ENCODE measurements at regions not wholly inside any gene's neighbourhood (a gene's known extent, or its start where the extent isn't known, plus 50 kb on each side); places are given as distances from the start of the nearest gene placed in this dataset.

- no peak for DNase-seq
These were observed 112.9 kb upstream of the ACTBL2 start for GRCh38 chr5:57595523-57595991.

- no peak for DNase-seq
These were observed 111.8 kb upstream of the ACTBL2 start for GRCh38 chr5:57594436-57594835.

GRCh38 chr5:57592236-57592635, 109.6 kb upstream of the ACTBL2 start:
- no peak for DNase-seq

- DNase-seq = no peak
These were observed 104.0 kb upstream of the ACTBL2 start for GRCh38 chr5:57586649-57587048.

GRCh38 chr5:57582578-57583070, 100.0 kb upstream of the ACTBL2 start:
- DNase-seq = no peak

- DNase-seq = no peak
These were observed 99.2 kb upstream of the ACTBL2 start for GRCh38 chr5:57581772-57582171.

- DNase-seq = no peak
These were observed 98.6 kb upstream of the ACTBL2 start for GRCh38 chr5:57581222-57581621.

- no peak for DNase-seq
These were observed 95.0 kb upstream of the ACTBL2 start for GRCh38 chr5:57577432-57578175.

- no peak for DNase-seq
These were observed 93.7 kb upstream of the ACTBL2 start for GRCh38 chr5:57576317-57576716.

- no peak for DNase-seq
These were observed 93.2 kb upstream of the ACTBL2 start for GRCh38 chr5:57575839-57576238.

- DNase-seq = no peak
These were observed 89.8 kb upstream of the ACTBL2 start for GRCh38 chr5:57572461-57572860.

GRCh38 chr5:57569601-57570000, 87.0 kb upstream of the ACTBL2 start:
- no peak for DNase-seq

- no peak for DNase-seq
These were observed 85.5 kb upstream of the ACTBL2 start for GRCh38 chr5:57568136-57568535.

- no peak for DNase-seq
These were observed 84.3 kb upstream of the ACTBL2 start for GRCh38 chr5:57566914-57567313.

- DNase-seq = no peak
These were observed 78.7 kb upstream of the ACTBL2 start for GRCh38 chr5:57561231-57561842.

- DNase-seq = no peak
These were observed 76.6 kb upstream of the ACTBL2 start for GRCh38 chr5:57559110-57559635.

GRCh38 chr5:57552033-57552432, 69.4 kb upstream of the ACTBL2 start:
- DNase-seq = peak in 1 of 14 donors; percentile 8

- DNase-seq = no peak
These were observed 68.6 kb upstream of the ACTBL2 start for GRCh38 chr5:57551251-57551650.

GRCh38 chr5:57550132-57550531, 67.5 kb upstream of the ACTBL2 start:
- DNase-seq = no peak

GRCh38 chr5:57549566-57549965, 67.0 kb upstream of the ACTBL2 start:
- DNase-seq = no peak

- no peak for DNase-seq
These were observed 58.2 kb upstream of the ACTBL2 start for GRCh38 chr5:57540823-57541222.

- DNase-seq = no peak
These were observed 56.7 kb upstream of the ACTBL2 start for GRCh38 chr5:57539281-57539701.

- peak in 5 of 14 donors; percentile 2 to 23 (median 3) for DNase-seq
These were observed 55.8 kb upstream of the ACTBL2 start for GRCh38 chr5:57538341-57538955.

All from C1 segment of cervical spinal cord (tissue), 14 donors.